GM18507 (cell line): ENCODE measurements at regions not wholly inside any gene's neighbourhood (a gene's known extent, or its start where the extent isn't known, plus 50 kb on each side); places are given as distances from the start of the nearest gene placed in this dataset.

ENCODE experiments used
- DNase-seq: peaks from one replicate; pipeline ENCODE4 v3.0.0; 2011; ENCODE audit warnings: low read depth; ENCODE audit not compliant: insufficient read length; ENCODE audit errors: extremely low spot score
- FAIRE-seq: peaks from 2 replicates; lab custom pipeline; 2011; peaks lifted over from hg19 to GRCh38; lab: Jason Lieb, UNC

GRCh38 chr6:19329078-19329477 lies 508.1 kb upstream of the ID4 start:
- no peak for FAIRE-seq

GRCh38 chr6:19331089-19331488 lies 506.1 kb upstream of the ID4 start:
- FAIRE-seq, result no peak

More at GRCh38 chr6:19329078-19329477, 508.1 kb upstream of the ID4 start:
- DNase-seq, result no peak

GRCh38 chr6:19332806-19333460 lies 504.2 kb upstream of the ID4 start:
- no peak for FAIRE-seq
- DNase-seq, result no peak

More at GRCh38 chr6:19331089-19331488, 506.1 kb upstream of the ID4 start:
- DNase-seq, result no peak

GRCh38 chr6:19333936-19334335 lies 503.2 kb upstream of the ID4 start:
- DNase-seq (no peak), FAIRE-seq (no peak)

GRCh38 chr6:19336579-19336978 lies 500.6 kb upstream of the ID4 start:
- DNase-seq (no peak), FAIRE-seq (no peak)

- no peak for FAIRE-seq
- DNase-seq, result no peak
These were observed 500.1 kb upstream of the ID4 start for GRCh38 chr6:19337101-19337500.

GRCh38 chr6:19342616-19343015 lies 494.6 kb upstream of the ID4 start:
- FAIRE-seq, result no peak
- DNase-seq, result no peak

GRCh38 chr6:19349429-19349828 lies 487.7 kb upstream of the ID4 start:
- FAIRE-seq (no peak), DNase-seq (no peak)

- FAIRE-seq (no peak), DNase-seq (no peak)
These were observed 483.0 kb upstream of the ID4 start for GRCh38 chr6:19354181-19354580.

GRCh38 chr6:19356692-19357091 lies 480.5 kb upstream of the ID4 start:
- FAIRE-seq (no peak), DNase-seq (no peak)

GRCh38 chr6:19362396-19362795 lies 474.8 kb upstream of the ID4 start:
- FAIRE-seq (no peak), DNase-seq (no peak)

GRCh38 chr6:19368511-19368910 lies 468.7 kb upstream of the ID4 start:
- FAIRE-seq, result no peak

GRCh38 chr6:19369785-19370184 lies 467.4 kb upstream of the ID4 start:
- no peak for DNase-seq

More at GRCh38 chr6:19368511-19368910, 468.7 kb upstream of the ID4 start:
- DNase-seq, result no peak

GRCh38 chr6:19370831-19371230 lies 466.3 kb upstream of the ID4 start:
- FAIRE-seq (no peak), DNase-seq (no peak)

More at GRCh38 chr6:19369785-19370184, 467.4 kb upstream of the ID4 start:
- no peak for FAIRE-seq

- FAIRE-seq, result no peak
- no peak for DNase-seq
These were observed 461.6 kb upstream of the ID4 start for GRCh38 chr6:19375613-19376012.

- no peak for FAIRE-seq
- DNase-seq, result no peak
These were observed 459.4 kb upstream of the ID4 start for GRCh38 chr6:19377722-19378121.

- DNase-seq (no peak), FAIRE-seq (no peak)
These were observed 456.9 kb upstream of the ID4 start for GRCh38 chr6:19380293-19380692.

- DNase-seq, result no peak
- FAIRE-seq, result no peak
These were observed 454.5 kb upstream of the ID4 start for GRCh38 chr6:19382676-19383075.

- DNase-seq, result no peak
- FAIRE-seq, result no peak
These were observed 445.2 kb upstream of the ID4 start for GRCh38 chr6:19391926-19392325.

- FAIRE-seq, result no peak
These were observed 443.1 kb upstream of the ID4 start for GRCh38 chr6:19394051-19394450.

GRCh38 chr6:19394687-19395086 lies 442.5 kb upstream of the ID4 start:
- no peak for DNase-seq
- FAIRE-seq, result no peak

More at GRCh38 chr6:19394051-19394450, 443.1 kb upstream of the ID4 start:
- no peak for DNase-seq

GRCh38 chr6:19395316-19395715 lies 441.9 kb upstream of the ID4 start:
- no peak for FAIRE-seq
- DNase-seq, result no peak
